ENCODE measurements at regions not wholly inside any gene's neighbourhood (a gene's known extent, or its start where the extent isn't known, plus 50 kb on each side); places are given as distances from the start of the nearest gene placed in this dataset.
"Not testable (repeated sequence)": the region's sequence is repeated elsewhere in the genome, so short reads cannot be mapped to it uniquely, and the experiment has no call there.

- FAIRE-seq = no peak
Measured at GRCh38 chr16:79403534-79403933, 197.0 kb downstream of the MAF start.

DNA sequence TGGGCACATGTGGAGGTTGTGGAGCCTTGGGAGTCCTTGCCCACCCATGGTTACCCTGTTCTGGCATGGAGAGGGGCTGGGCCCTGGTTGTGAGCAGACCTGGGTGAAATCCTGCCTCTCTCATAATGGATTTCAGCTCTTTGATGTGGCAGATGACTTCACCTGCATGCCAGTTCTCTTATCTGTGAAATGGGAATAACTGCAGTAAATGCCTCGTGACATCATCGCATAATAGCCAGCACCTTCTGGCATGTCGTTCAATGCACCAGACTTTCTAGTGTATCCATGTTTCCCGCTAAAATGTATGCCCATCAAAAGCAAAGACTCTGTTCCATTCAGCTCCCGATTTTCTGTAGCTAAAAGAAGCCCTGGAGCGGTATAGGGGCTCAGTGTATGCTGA is 197.6 kb downstream of the MAF start:
- FAIRE-seq = no peak

GRCh38 chr16:79402356-79402755 is 198.2 kb downstream of the MAF start:
- no peak for FAIRE-seq

- FAIRE-seq = no peak
Measured at GRCh38 chr16:79401782-79402181, 198.8 kb downstream of the MAF start.

DNA sequence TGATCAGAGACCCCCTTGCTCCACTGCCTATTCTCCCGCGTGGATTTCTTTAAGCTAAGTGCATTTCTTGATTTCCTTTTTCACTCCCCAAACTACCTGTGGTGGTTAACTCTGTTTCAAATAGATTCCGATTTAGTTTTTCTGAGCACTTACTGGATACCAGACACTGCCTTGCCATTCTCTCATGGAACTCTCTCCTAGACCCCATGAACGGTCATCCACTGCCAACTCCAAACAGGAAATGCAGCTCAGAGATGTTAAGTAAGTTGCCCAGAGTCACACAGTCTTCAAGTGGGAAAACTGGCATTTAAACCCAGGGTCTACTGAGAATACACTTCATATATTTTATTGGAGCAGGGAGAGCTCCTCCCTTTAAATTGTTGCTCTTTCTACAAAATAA is 199.4 kb downstream of the MAF start:
- no peak for FAIRE-seq

DNA sequence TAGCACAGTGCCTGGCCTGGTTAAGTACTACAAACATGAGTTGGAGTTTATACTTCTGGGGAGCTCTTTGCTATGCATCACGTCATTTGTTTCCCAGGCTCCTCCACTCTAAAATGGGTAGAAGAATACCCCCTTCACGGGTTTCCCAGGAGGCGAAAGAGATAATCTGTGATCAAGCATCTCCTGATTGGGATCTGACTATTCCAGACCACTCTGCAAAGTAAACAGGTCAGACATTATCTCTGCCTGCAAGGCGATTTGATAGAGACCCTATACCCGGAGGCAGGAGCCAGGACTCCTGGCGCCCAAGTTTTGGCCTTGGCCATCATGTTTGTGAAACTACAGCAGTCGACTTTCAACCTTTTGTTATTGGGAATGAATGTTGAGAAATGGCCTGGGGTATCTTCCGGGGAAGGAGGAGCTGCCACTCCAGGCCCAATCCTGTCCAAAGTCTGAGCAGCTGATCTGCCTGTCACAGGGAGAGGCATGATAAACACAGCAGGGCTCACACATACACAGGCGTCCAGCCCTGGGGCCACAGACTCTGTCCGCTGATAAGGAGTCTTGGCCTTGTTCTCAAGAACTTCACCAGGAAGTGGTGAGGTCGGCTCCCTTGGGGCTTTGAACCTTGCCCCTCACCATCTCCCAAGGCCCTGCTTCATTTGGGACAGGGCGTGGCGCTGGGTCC is 199.9 kb downstream of the MAF start:
- no peak for FAIRE-seq

GRCh38 chr16:79395591-79395990 is 204.9 kb downstream of the MAF start:
- FAIRE-seq = no peak

DNA sequence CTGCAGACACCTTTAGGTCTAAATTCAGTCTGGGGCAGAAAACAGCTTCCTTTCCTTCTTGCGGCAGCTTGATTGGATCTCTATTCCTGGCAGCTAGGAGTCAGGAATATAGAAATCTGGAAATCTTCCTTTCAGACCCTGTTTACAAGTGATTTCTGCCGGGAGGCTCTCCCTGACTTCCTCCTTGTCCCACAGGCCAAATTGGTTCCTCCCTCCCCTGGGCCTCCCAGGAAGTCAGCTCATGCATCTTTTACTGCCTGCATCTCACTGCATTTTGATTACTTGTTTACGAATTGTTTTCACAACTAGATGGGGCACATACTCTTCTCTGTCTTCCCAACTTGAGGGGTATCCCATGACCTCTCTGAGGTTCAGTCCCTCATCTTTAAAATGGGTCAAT is 206.3 kb downstream of the MAF start:
- FAIRE-seq = no peak

- FAIRE-seq = no peak
Measured at GRCh38 chr16:79393564-79393963, 207.0 kb downstream of the MAF start.

DNA sequence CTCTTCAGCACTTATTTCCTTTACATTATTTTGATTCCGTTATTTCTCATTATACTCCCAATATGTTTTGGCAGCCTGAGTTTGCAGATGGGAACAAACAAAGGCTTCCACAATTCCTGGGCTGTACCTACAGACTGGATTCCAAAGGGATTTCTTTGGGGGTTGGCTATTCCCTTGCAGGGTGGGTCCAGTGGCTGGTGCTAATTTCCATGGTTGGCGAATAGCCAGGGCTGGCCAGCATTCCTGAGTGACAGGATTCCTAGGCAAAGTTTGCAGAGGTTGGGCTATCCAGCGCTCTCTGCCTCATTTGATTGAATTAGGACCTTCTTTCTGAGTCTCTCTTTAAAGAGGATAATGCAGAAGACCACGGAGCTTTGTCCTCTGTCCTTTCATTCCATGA is 207.4 kb downstream of the MAF start:
- FAIRE-seq = no peak

DNA sequence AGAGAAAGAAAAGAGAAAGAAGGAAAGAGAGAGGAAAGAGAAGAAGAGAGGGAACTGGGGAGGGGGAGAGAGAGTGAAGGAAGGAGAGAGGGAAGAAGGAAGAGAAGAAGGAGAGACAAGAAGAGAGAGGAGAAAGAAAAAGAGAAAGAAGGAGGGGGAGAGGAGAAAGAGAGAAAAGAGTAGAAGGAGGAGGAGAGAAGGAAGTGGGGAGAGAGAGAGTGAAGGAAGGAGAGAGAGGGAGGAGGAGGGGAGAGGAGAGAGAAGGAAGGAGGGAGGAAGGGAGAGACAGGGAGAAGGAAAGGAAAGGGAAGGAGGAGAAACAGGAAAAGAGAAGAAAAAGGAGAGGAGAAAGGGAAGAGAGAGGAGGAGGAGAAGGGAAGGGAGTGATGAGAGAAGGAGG is 208.5 kb downstream of the MAF start:
- FAIRE-seq = no peak

GRCh38 chr16:79391395-79391794 is 209.1 kb downstream of the MAF start:
- no peak for FAIRE-seq

DNA sequence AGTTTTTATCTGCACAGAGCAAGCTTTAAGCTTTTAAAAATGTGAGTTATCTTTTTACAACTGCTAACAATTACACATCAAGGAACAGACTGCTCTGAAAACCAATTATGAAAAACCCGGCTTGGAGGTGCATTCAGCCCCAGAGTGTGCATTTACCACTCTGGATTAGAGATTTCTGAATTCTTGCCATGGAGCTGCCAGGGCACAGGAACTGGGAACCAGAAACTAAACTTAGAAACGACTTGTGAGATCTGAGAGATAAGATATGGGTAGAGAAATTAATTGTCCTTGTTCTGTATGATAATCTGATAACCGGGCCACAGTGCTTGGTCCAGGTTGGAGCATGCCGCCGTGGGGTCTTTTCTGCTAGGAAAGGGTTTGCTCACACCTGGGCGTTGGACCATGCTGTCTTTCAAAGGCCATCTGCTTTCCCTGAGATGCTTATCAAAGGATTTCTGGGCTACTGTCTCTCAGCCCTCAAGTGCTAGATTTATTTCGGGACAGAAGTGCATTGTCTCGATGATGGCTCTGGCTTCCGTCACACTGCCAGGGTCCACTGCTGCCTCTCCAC is 210.0 kb downstream of the MAF start:
- FAIRE-seq = no peak

GRCh38 chr16:79388396-79388795 is 212.1 kb downstream of the MAF start:
- FAIRE-seq = no peak

GRCh38 chr16:79386299-79386698 is 214.2 kb downstream of the MAF start:
- FAIRE-seq = no peak

DNA sequence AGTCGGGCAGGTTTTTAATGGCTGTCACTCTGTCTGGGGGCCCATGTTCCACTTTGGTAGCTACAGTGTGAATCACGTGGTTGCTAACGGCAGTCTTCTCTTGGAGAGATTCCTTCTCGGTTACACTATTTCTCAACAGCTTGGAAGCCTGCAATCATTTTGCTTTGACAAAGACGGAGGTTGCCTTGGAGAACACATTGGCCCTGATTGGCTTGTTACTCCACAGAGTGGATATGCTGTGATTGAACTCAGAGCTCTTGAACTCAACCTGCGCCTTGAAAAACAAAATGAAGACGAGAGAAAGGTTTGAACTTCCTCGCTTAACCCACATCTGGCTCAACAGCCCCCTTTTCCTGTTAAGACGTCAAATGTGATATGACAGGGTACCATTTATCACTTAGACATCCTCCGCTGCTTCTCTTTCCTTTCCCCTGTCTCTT is 218.9 kb downstream of the MAF start:
- FAIRE-seq = no peak

DNA sequence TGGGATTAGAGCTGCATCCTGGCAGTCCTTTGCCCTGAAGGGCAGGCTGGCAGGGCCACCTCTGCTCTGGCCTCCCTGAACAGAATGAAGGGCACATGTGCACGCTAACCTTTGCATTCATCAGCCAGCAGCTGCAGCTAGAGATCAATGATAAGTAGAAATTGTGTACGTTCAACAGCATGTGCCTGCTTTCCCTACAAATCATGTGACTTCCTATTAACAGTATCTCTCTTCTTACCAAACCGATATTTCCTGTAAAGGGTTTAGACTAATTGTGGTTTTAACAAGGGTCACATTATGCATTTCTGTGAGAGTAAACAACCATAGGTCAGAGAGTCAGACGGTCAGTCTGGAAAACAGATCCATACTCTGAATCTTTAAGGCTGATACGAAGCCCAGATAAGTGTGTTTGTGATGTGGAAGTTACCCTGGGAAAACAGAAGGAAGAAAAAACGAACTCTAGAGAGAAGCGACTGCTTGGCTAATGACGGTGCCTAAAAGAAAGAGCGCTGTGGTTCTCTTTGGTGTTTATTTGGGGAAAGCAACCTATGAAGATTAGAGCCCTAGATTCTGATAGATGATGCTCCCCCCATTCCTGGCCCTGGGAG is 219.4 kb downstream of the MAF start:
- FAIRE-seq = no peak

DNA sequence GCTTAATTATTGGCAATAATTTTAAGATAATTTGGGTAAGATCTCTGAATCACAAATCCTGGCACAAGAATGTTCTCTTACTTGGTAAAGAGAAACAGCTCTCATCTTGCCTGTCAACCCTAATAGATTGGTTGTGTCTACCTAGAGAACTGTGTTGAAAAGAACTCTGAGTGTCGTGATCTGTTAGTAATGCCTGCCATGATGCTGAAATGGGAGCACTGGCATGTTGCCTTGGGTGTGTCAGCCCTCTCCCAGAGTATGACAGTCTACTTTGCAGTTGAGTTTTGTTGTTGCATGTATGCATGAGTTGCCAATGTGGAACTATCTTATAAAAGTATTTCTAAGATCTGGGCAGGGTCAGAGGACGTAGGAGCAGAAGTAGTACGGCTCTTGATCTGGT is 221.4 kb downstream of the MAF start:
- FAIRE-seq = no peak

DNA sequence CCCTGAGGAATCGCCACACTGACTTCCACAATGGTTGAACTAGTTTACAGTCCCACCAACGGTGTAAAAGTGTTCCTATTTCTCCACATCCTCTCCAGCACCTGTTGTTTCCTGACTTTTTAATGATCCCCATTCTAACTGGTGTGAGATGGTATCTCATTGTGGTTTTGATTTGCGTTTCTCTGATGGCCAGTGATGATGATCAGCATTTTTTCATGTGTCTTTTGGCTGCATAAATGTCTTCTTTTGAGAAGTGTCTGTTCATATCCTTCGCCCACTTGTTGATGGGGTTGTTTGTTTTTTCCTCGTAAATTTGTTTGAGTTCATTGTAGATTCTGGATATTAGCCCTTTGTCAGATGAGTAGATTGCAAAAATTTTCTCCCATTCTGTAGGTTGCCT is 223.5 kb downstream of the MAF start:
- not testable (repeated sequence) for FAIRE-seq

DNA sequence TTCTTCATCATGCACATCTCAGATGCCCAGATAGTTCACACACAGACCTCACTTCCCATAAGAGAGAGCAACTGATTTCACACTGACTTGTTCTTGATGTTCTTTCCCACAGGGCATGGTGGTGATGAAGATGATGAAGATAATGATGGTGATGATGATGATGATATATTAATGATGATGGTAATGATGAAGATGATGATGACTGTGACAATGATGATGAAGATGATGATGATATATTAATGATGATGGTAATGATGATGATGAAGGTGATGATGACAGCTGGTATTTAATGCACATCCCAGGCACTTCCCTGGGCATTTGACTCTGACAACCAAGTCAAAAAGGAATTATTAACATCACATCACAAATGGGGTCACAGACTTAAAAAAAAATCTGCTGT is 225.2 kb downstream of the MAF start:
- FAIRE-seq = no peak

- FAIRE-seq = no peak
Measured at GRCh38 chr16:79372503-79373184, 227.9 kb downstream of the MAF start.

- no peak for FAIRE-seq
Measured at GRCh38 chr16:79370736-79371135, 229.8 kb downstream of the MAF start.

GRCh38 chr16:79369796-79370195 is 230.7 kb downstream of the MAF start:
- FAIRE-seq = no peak

DNA sequence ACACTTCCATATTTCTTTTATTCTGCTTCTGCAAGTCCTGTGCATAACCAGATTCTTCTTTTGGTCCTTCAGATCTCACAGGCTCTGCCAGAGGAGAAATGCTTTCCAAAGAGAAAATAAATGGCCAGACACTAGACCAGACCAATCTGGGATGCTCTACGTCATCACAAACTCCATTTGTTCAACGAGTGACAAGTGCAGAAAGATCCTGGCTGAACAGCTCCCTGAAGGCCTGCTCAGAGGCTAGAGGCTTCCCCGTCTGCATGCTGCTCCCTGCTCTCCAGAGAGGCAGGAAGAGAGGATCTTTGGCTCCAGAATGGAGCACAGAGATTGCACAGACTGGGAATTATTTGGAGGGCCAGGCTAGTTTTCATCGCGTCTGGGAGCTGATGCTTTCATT is 232.7 kb downstream of the MAF start:
- FAIRE-seq = no peak
